ENCODE measurements at regions not wholly inside any gene's neighbourhood (a gene's known extent, or its start where the extent isn't known, plus 50 kb on each side); places are given as distances from the start of the nearest gene placed in this dataset.

- DNase-seq = peak; percentile 1
Measured at GRCh38 chr1:195336812-195337211, 1271.4 kb downstream of the KCNT2 start.

GRCh38 chr1:195335541-195335940 is 1272.7 kb downstream of the KCNT2 start:
- peak; percentile 60 for DNase-seq

- DNase-seq = no peak
Measured at GRCh38 chr1:195332102-195332501, 1276.1 kb downstream of the KCNT2 start.

GRCh38 chr1:195328681-195329080 is 1279.6 kb downstream of the KCNT2 start:
- DNase-seq = no peak

- DNase-seq = no peak
Measured at GRCh38 chr1:195328102-195328501, 1280.1 kb downstream of the KCNT2 start.

DNA sequence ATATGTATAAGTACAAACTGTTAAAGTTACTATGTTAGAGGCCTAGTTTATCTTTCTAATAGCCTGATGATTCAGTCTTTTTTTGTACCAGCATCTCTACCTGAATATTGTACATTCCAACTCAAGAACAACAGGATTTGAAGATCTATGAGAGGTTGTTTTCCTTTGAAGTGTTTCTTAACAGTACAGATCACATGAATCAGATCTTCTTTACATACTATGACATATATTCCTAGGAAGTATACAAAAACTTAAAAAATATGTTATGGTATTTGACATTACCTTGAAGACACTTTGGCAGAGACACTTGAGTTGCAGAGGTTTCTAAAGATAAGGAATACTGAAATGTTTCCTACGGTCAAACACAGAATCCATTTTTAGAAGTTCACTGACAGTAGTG is 1280.9 kb downstream of the KCNT2 start:
- no peak for DNase-seq

GRCh38 chr1:195326325-195326724 is 1281.9 kb downstream of the KCNT2 start:
- DNase-seq = no peak

GRCh38 chr1:195325181-195325580 is 1283.1 kb downstream of the KCNT2 start:
- DNase-seq = no peak

DNA sequence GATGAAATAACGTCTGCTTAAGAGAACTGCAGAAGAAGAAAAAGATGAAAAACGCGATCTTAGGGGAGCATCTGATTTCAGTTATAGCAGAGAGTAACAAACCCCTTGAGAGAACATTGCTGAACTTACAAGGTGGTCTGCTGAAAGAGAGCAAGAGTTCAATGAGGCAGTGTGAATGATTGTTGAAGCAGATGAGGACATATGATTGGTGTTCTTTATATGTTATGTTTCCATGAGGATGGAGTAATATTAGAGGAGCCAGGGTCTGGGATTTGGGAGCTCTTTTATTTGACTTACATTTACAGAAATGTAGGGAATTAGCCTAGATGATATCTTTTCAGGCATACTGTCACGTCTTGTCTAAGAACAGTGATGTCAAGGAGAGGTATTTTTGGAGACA is 1302.0 kb downstream of the KCNT2 start:
- DNase-seq = no peak

DNA sequence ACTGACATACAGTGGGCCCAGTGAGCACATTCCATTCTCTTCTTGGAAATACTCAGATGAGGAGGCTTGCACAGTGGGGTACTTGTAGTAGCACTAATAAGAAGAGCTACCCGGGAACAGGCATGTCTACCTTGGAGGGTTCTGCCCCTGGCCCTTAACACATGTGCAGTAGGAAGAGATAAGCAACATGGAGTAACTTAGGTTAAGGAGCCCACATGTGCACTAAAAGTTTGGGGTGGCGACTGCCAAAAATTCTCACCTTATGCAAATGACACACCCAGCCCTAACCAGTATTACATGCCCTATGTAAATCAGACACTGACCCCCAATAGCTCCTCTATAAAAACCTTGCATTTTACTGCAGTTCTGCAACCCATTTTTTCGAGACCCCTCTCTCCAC is 1313.3 kb downstream of the KCNT2 start:
- DNase-seq = no peak

DNA sequence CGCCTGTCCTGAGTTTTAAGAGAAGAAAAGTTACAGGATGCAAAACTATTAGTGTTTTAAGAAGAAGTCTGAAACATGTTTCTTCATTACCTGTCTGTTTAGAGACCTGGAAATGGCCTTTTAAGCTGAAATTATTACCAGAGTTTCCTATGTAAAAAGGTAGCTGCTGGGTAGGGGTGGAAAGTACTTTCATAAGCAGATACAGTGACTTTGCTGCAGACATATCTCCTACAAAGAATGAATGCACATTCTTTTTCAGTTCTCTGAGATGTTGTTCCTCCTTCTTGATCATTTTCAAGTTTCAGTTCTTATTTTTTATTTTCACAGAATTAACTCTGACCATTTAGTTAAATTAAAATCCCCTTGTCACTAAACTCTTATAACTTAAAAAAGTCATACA is 1329.6 kb downstream of the KCNT2 start:
- DNase-seq = no peak

- no peak for DNase-seq
Measured at GRCh38 chr1:195275710-195276109, 1332.5 kb downstream of the KCNT2 start.

DNA sequence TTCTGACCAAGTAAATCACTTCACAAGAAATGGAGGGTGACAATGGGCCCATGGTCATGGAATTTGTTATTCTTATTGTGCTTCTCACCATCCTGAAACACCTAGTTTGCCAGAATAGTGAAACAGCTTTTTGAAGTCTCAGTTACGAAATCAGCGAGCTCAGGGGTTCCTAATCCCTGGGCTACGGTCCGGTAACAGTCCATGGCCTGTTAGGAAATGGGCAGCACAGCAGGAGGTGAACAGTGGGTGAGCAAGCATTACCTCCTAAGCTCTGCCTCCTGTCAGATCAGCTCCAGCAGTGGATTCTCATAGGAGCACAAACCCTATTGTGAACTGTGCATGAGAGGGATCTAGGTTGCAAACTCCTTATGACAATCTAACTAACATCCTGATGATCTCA is 1356.3 kb downstream of the KCNT2 start:
- DNase-seq = no peak

DNA sequence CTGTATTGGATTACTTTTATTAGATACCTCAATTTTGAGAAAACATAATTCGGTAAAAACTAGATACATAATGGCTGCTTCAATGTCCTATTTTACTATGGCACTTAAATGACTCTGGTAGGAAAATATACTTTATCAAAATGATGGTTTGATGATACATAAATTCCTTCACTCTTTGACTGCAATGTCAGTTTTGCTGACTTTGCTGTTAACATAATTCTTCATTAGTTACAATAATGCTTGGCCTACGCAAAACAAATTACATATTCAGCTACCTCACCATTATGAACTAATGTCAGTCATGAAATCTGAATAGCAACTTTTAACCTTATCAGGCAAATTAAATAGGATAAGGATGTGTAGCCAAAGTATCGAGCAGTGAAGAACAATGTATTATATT is 1364.7 kb downstream of the KCNT2 start:
- DNase-seq = no peak

DNA sequence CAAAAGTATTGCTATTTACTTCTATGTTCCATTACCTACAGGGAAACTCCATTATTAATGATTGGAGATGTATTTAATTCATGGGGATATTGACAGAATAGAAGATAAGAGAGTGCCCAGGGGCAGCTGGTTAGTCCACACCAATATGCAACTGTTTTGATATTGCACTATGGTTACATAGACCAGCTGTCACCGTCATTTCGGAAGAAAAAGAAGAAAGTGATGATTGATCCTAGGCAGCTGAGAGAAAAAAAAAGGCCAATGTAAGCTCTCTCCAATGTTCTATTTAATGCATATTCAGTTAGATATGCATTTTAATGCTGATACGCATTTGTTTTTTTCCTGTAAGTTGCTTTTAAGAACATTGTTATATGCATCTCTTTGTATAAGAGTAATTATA is 1367.2 kb downstream of the KCNT2 start:
- no peak for DNase-seq

GRCh38 chr1:195238313-195238712 is 1369.9 kb downstream of the KCNT2 start:
- DNase-seq = no peak

- DNase-seq = peak; percentile 65
Measured at GRCh38 chr1:195236991-195237889, 1371.0 kb downstream of the KCNT2 start.

- no peak for DNase-seq
Measured at GRCh38 chr1:195218428-195219212, 1389.6 kb downstream of the KCNT2 start.

DNA sequence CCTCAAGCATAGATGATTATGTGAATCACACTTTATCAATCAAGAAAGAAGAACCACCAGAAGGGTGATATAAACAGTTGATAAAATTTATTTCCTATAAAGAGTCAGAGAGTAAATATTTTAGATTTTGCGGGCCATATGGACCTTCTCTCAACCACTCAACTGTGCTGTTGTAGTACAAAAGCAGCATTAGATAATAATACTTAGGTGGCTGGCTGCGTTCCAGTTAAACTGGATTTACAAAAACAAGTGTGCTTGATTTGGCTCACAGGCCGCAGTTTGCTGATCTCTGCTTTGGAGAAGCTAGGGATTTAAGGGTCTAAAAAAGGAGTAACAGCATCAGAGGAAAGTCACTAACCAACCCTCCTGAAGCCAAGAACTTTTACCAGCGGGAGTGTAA is 1406.0 kb downstream of the KCNT2 start:
- peak; percentile 4 for DNase-seq

DNA sequence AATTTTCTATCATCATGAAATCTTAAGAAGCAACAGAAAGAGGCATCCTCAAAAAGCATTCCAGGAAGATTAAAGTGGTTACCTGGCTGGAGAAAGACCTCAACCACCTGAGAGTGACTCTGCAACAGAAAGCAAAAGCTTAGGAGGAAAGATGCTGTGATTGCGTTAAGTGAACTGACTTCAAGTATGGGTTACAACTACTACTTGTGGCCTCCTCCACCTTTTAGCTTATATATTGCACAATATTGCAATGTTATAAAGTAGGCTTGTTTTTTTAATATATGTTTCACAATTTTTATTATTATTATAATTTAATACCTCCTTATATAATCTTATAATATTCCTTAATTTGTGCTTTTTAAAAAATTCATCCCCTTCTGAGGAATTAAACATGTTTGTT is 1407.5 kb downstream of the KCNT2 start:
- no peak for DNase-seq

DNA sequence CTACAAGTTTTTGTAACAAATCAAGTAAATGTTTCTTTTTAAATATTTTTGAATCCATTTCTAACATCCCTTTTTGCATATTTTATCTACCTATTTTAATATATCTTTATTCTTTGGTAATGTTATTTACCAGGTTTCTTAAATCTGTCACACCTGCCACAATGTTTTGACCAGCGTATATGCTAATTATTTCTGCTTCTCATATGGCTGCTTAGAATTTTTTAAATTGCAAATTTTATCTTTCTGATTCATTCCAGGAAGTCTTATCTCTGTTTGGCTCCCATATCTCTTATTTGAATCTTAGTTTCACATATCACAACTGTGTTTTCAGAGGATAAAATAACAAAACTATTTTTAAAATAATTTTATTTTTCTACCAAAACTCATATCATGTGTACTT is 1411.1 kb downstream of the KCNT2 start:
- DNase-seq = no peak

- DNase-seq = no peak
Measured at GRCh38 chr1:195195423-195196057, 1412.7 kb downstream of the KCNT2 start.

DNA sequence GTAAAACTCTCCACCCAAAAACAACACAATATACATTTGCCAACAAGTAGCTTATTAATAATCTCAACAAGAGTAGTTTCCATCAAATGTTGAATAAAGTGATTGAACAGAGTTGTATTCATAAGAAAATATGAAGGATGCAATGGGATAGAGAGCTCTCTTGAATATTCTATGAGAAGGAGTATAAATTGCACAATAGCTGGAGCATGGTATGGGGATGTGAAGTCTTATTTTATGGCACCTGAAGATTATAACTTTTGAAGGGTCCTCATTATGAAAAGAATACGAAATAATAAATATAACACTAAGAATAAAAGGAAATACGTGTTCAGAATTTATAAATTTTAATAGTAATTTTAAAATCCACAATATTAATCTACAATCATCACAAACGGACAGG is 1415.1 kb downstream of the KCNT2 start:
- no peak for DNase-seq

All from fibroblast of skin of abdomen (primary cell).